Body of pancreas (tissue), 4 donors: ENCODE measurements at regions not wholly inside any gene's neighbourhood (a gene's known extent, or its start where the extent isn't known, plus 50 kb on each side); places are given as distances from the start of the nearest gene placed in this dataset.

ENCODE experiments used
- ATAC-seq: fragments of 150-250 bp; one replicate; pipeline ENCODE4 v1.9.1; 2016
- DNase-seq, 4 donors: peaks; one replicate each; pipeline ENCODE4 v3.0.0-alpha.2; 2019
- H3K27ac ChIP-seq, 4 donors: fragments of 200-600 bp; sonication (generic); 1 replicate in 3 of 4; 2 replicates in 1 of 4; pipeline versions ENCODE4 v1.5.1 to v1.6.1; 2016 to 2019; ENCODE audit warnings: mild to moderate bottlenecking in 1 of 4, mixed read lengths in 1 of 4, moderate library complexity in 1 of 4
- H3K27me3 ChIP-seq, 2 donors: fragments of 200-600 bp; sonication (generic); one replicate each; pipeline ENCODE4 v1.6.0; 2016; ENCODE audit warnings: mild to moderate bottlenecking in 1 of 2
- H3K36me3 ChIP-seq, 2 donors: fragments of 200-600 bp; sonication (generic); replicated peaks in 1 of 2; 2 replicates each; pipeline ENCODE4 v1.5.1; 2016; ENCODE audit warnings: low read depth in 2 of 2; ENCODE audit not compliant: insufficient read depth in 1 of 2
- H3K4me1 ChIP-seq: fragments of 200-600 bp; sonication (generic); one replicate; pipeline ENCODE4 v1.6.0; 2016
- H3K4me3 ChIP-seq, 2 donors: fragments of 200-600 bp; sonication (generic); 1 replicate in 1 of 2; 2 replicates in 1 of 2; pipeline ENCODE4 v1.5.1; 2016 to 2019
- H3K9me3 ChIP-seq, 3 donors: fragments of 200-600 bp; sonication (generic); 1 replicate in 2 of 3; 2 replicates in 1 of 3; pipeline ENCODE4 v1.5.1; 2016
- POLR2A ChIP-seq, 3 donors: fragments of 450-650 bp; IDR thresholded peaks; one replicate each; pipeline ENCODE4 v1.6.1; 2016; ENCODE audit warnings: antibody characterized with exemption in 3 of 3, mild to moderate bottlenecking in 2 of 3
- WGBS, 2 donors: methylation state at CpG; one replicate each; pipeline ENCODE4 v1.1.5; 2017; 5-methylcytosine and 5-hydroxymethylcytosine counted together
- intact Hi-C: fragments of 100-400 bp; cut with DNase I; formaldehyde crosslinking; loops from one replicate; pipeline ENCODE4 v1.15.1; 2023
- TF ChIP-seq, protein P1 (sequence below), 7 experiments: fragments of 450-650 bp in 4 of 7; fragments of 200-600 bp in 3 of 7; sonication (generic) in 3 of 7; IDR thresholded peaks; one replicate each; pipeline ENCODE4 v1.5.1; 2016 to 2019; ENCODE audit warnings: antibody characterized with exemption in 7 of 7

GRCh38 chr20:52434041-52434425 is 242.5 kb upstream of the ZFP64 start:
- Histone ChIP-seq H3K36me3 (no peaks in the 10 kb centered on the region), H3K4me1 (no peaks in the 10 kb centered on the region), H3K27ac (no peak overlapping the region), H3K9me3 (no peaks in the 10 kb centered on the region), H3K4me3 (no peak overlapping the region), H3K27me3 (no peaks in the 10 kb centered on the region)
- 72 to 82% methylated on average over 2 of the region's 2 CpGs for WGBS, 2 donors
- no peak for TF ChIP-seq POLR2A (IDR thresholded peaks at IDR 0.05)
- TF ChIP-seq, protein P1, sequence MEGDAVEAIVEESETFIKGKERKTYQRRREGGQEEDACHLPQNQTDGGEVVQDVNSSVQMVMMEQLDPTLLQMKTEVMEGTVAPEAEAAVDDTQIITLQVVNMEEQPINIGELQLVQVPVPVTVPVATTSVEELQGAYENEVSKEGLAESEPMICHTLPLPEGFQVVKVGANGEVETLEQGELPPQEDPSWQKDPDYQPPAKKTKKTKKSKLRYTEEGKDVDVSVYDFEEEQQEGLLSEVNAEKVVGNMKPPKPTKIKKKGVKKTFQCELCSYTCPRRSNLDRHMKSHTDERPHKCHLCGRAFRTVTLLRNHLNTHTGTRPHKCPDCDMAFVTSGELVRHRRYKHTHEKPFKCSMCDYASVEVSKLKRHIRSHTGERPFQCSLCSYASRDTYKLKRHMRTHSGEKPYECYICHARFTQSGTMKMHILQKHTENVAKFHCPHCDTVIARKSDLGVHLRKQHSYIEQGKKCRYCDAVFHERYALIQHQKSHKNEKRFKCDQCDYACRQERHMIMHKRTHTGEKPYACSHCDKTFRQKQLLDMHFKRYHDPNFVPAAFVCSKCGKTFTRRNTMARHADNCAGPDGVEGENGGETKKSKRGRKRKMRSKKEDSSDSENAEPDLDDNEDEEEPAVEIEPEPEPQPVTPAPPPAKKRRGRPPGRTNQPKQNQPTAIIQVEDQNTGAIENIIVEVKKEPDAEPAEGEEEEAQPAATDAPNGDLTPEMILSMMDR (IDR thresholded peaks at IDR 0.05): no peak
- DNase-seq: no peak
- intact Hi-C loops: no loop called here
- no peak for ATAC-seq

DNA sequence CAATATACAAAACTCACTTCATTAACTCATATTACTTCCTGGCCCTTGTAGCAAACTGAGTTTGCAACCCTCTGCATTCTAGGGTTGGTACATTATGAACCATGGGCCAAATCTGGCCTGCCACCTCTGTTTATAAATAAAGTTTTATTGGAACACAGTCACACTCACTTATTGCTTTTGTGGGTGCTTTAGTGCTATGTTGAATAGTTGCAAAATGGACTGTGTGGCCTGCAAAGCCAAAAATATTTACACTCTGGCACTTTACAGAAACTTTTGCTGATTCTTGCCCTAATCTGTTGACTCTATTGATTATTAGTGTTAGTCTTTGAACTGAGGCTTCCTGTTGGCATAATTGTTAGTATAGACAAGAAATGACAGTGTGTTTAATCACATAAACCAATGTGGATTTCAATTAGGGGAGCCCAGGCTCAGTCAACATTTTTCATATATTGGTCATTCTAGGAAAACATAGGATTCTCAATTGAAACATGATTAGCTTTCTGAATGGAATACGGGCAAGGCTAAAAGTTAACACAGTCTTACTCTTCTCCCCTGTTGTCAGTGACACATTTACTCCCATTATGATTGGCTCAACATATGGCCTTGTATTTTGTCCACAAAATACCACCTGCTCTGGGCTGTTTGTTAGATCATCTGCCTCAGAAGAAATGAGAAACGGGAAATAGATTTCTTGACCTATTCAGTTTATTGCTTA is 241.9 kb upstream of the ZFP64 start:
- Histone ChIP-seq H3K27ac (no peak overlapping the region), H3K27me3 (no peaks in the 10 kb centered on the region), H3K4me3 (no peak overlapping the region), H3K9me3 (no peaks in the 10 kb centered on the region), H3K4me1 (no peaks in the 10 kb centered on the region), H3K36me3 (no peaks in the 10 kb centered on the region)
- 78 to 83% methylated on average over 2 of the region's 2 CpGs for WGBS, 2 donors
- no peak for ATAC-seq
- TF ChIP-seq, protein P1 (IDR thresholded peaks at IDR 0.05): no peak
- no peak for TF ChIP-seq POLR2A (IDR thresholded peaks at IDR 0.05)
- intact Hi-C loops: no loop called here
- DNase-seq: no peak

DNA sequence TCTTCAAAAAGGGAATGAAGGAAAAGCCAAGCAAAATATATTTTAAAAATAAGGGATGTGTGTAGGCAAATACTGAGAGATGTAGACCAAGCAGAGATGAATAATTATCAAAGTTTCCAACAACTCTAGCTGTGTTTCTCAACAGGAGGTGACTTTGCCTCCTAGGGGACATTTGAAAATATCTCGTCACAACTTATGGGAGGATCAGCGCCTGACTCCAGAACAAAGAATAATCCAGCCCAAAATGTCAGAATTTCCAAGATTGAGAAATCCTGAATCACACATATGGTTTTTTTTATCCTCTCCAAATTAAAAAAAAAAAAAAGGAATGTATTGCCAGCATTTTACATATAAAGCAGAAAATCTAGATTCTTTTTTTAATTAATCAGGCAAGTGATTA is 241.2 kb upstream of the ZFP64 start:
- H3K9me3 ChIP-seq: no peaks in the 10 kb centered on the region
- H3K4me1 ChIP-seq: no peaks in the 10 kb centered on the region
- intact Hi-C loops: no loop called here
- 94 to 98% methylated on average over 2 of the region's 2 CpGs for WGBS, 2 donors
- TF ChIP-seq, protein P1 (IDR thresholded peaks at IDR 0.05): no peak
- TF ChIP-seq POLR2A (IDR thresholded peaks at IDR 0.05): no peak
- H3K36me3 ChIP-seq: no peaks in the 10 kb centered on the region
- DNase-seq: no peak
- no peaks in the 10 kb centered on the region for H3K27me3 ChIP-seq
- H3K27ac ChIP-seq: no peak overlapping the region
- no peak overlapping the region for H3K4me3 ChIP-seq
- ATAC-seq: no peak

DNA sequence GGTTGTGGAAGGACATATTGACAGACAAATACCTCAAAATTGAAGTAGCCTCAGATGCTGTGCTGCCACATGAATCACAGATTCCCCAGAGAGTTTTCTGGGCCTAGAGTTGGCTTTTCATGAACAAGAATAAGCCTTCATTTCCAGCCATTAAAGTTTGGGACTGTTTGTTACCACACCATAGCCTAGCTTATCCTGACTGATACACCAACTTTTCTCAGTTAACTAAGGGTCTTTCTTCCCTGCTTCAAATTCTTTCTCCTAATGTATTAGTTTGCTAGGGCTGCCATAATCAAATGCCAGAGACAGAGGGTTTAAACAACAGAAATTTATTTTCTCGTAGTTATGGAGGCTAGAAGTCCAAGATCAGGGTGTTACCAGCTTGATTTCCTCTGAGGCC is 237.4 kb upstream of the ZFP64 start:
- H3K27me3 ChIP-seq: no peaks in the 10 kb centered on the region
- no peak for ATAC-seq
- no peaks in the 10 kb centered on the region for H3K4me1 ChIP-seq
- H3K27ac ChIP-seq: no peak overlapping the region
- H3K9me3 ChIP-seq: no peaks in the 10 kb centered on the region
- no peaks in the 10 kb centered on the region for H3K36me3 ChIP-seq
- DNase-seq: no peak
- TF ChIP-seq POLR2A (IDR thresholded peaks at IDR 0.05): no peak
- TF ChIP-seq, protein P1 (IDR thresholded peaks at IDR 0.05): no peak
- WGBS, 2 donors: 74 to 100% methylated on average over 1 of the region's 1 CpG
- intact Hi-C loops: no loop called here
- no peak overlapping the region for H3K4me3 ChIP-seq

GRCh38 chr20:52427960-52428359 is 236.4 kb upstream of the ZFP64 start:
- no peaks in the 10 kb centered on the region for H3K36me3 ChIP-seq
- 81 to 91% methylated on average over 2 of the region's 2 CpGs for WGBS, 2 donors
- no peaks in the 10 kb centered on the region for H3K9me3 ChIP-seq
- H3K4me3 ChIP-seq: no peak overlapping the region
- H3K27ac ChIP-seq: no peak overlapping the region
- no peaks in the 10 kb centered on the region for H3K27me3 ChIP-seq
- ATAC-seq: no peak
- no peak for DNase-seq
- intact Hi-C loops: no loop called here
- no peaks in the 10 kb centered on the region for H3K4me1 ChIP-seq
- no peak for TF ChIP-seq POLR2A (IDR thresholded peaks at IDR 0.05)
- TF ChIP-seq, protein P1 (IDR thresholded peaks at IDR 0.05): no peak
